GM12872 (cell line): ENCODE measurements at regions not wholly inside any gene's neighbourhood (a gene's known extent, or its start where the extent isn't known, plus 50 kb on each side); places are given as distances from the start of the nearest gene placed in this dataset.

ENCODE experiments used
- TF ChIP-seq, protein P1 (sequence below): IDR thresholded peaks from 3 replicates; pipeline ENCODE4 v1.5.1; 2011; ENCODE audit warnings: low read depth, mild to moderate bottlenecking, low read length, moderate library complexity; ENCODE audit not compliant: insufficient read depth

DNA sequence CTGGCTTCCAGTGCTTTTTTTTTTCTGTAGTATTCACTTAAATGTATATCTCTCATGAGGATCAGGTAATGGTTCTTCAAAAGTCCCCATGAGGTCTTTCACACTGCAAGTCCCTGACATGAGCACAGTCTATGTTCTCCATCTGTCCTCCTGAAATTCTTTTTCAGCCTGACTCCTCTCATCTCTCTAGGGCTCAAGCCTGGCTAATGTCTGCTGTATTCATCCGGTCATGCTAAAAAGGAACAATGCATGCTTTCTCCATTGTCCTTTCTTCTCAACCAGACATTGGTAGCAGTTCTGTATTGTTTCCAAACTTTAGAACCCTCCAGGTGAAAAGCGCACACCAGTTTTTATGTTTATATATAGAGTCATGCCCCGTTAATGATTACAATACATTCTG, 368.3 kb upstream of the OLFM3 start:
- TF ChIP-seq, protein P1, sequence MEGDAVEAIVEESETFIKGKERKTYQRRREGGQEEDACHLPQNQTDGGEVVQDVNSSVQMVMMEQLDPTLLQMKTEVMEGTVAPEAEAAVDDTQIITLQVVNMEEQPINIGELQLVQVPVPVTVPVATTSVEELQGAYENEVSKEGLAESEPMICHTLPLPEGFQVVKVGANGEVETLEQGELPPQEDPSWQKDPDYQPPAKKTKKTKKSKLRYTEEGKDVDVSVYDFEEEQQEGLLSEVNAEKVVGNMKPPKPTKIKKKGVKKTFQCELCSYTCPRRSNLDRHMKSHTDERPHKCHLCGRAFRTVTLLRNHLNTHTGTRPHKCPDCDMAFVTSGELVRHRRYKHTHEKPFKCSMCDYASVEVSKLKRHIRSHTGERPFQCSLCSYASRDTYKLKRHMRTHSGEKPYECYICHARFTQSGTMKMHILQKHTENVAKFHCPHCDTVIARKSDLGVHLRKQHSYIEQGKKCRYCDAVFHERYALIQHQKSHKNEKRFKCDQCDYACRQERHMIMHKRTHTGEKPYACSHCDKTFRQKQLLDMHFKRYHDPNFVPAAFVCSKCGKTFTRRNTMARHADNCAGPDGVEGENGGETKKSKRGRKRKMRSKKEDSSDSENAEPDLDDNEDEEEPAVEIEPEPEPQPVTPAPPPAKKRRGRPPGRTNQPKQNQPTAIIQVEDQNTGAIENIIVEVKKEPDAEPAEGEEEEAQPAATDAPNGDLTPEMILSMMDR = no peak

DNA sequence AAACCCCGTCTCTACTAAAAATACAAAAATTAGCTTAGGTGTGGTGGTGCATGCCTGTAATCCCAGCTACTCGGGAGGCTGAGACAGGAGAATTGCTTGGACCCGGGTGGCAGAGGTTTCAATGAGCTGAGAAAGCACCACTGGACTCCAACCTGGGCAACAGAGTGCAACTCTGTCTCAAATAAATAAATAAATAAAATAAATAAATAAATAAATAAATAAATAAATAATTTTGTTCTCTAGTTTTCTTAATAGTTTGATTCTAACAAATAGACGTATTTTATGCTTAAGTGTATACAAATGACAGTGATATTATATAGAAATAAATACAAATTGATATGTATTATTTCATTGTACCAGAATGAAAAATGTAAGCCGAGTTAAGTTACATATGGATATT, 339.9 kb upstream of the OLFM3 start:
- TF ChIP-seq, protein P1 = no peak

DNA sequence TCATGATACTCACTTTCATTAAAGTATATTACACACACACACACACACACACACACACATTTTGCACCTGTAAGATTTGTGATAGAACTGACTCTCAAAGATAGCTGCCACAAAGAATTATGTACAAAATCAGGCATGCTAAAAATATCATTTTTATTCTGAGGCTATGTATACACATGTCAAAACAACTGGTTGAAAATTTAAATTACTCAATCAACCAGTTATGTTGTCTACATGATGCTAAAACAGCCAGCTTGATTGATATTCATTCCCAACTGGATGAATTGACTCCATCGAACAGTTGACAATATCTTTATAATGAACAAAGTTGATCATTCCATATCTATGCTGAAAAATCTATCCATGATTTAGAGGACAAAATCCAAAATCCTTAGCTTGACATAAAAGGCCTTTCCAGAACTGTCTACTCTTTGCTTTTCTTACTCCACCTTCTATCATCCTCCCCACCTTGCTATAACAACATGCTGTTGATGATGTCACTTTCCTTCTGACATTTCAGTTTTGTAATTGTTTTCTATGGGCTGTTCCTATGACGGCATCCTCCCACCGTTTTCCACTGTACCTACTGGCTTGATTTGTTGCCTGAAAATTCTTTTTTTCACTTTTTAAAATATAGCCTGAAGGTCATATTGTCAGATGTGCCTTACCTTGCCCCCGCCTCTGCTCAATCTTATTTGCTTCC, 321.5 kb upstream of the OLFM3 start:
- TF ChIP-seq, protein P1 = no peak

DNA sequence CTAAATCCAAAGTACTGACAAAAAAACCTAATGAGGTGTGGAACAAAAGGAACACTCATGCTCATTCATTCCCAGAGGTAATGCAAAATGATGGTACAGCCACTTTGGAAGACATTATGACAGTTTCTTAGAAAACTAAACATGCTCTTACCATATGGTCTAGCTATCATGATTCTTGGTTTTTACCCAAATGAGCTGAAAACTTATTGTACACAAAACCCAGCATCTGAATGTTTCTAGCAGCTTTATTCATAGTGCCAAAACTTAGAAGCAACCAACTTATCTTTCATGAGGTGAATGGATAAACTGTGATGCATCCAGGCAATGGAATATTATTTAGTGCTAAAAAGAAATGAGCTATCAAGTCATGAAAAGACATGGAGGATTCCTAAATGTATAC, 318.4 kb upstream of the OLFM3 start:
- TF ChIP-seq, protein P1 = no peak

DNA sequence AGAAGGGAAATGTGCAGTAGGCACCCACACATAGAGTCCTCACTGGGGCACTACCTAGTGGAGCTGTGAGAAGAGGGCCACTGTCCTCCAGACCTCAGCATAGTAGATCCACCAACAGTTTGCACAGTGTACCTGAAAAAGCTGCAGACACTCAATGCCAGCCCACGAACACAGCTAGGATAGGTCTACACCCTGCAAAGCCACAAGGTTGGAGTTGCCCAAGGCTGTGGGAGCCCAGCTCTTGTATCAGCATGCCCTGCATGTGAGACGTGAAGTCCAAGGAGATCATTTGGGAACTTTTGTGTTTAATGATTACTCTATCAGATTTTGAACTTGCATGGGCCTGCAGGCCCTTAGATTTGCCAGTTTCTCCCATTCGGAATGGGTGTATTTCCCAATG, 299.4 kb upstream of the OLFM3 start:
- TF ChIP-seq, protein P1 = no peak

DNA sequence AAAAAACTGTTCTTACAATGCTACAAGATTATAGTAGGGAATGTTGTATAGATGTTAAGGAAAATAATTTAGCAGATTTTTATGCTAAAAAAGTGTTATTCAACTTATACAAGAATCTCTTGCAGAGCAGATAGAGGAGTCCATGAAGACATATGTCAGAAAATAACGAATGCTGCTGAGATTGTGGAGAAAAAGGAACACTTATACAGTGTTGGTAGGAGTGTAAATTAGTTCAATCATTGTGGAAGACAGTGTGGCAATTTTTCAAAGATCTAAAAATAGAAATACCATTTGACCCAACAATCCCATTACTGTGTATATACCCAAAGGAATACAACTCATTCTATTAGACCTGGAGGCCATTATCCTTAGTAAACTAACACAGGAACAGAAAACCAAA, 286.2 kb upstream of the OLFM3 start:
- TF ChIP-seq, protein P1 = no peak

DNA sequence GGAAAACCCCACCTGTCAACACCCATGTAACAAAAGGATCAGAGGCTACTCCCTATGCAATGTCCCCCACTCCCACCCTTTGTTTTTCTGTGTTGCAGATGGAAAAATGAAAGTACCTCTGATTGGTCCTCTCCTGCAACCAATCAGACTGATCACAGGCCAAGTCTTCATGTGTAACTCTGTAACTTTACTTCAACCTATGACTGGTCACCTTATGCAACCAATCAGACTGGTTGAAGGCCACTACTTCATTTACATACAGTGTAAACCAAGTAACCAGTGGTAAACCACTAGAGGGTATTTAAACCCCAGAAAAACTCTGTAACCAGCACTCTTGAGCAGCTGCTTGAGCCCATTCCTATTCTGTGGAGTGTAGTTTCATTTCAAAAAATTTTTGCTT, 266.3 kb upstream of the OLFM3 start:
- TF ChIP-seq, protein P1 = no peak
